ENCODE measurements at regions not wholly inside any gene's neighbourhood (a gene's known extent, or its start where the extent isn't known, plus 50 kb on each side); places are given as distances from the start of the nearest gene placed in this dataset.

DNA sequence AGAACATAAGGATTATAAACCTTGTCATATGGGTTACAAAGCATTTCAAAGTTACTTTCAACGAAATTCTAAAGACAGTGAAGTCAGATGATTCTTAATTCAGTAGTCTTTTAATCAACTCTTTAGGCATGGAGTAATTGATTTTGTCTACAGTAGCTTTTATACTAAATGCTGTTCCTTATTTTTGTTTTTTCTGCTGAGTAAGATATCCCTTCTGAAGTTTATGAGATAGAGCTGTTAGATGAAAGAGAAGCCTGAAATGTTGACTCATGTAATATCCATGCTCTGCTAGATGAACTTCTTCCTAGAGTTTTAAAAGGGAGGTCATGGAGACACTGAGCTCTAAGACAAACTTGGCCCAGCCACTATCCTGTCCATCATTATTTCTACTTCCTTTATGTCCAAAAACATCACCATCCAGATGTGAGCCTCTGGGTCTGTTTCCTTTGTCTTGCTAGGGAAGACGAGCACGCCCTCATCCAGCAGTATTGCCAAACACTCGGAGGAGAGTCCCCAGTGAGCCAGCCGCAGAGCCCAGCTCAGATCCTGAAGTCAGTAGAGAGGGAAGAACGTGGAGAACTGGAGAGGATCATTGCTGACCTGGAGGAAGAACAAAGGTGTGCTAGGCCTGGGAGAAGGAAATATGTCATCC lies 550.3 kb downstream of the UTRN start:
- Histone ChIP-seq H3K27ac (ENCODE audit: low read depth, low read length) (no peak overlapping the region), H2BK20ac (ENCODE audit: low read length) (no peak overlapping the region), H3K56ac (replicated peaks; ENCODE audit: insufficient read length, low read depth, low read length) (no peak overlapping the region), H3K18ac (ENCODE audit: extremely low read depth, low read length) (no peak overlapping the region), H2AFZ (ENCODE audit: low read length) (no peak overlapping the region), H3K4me3 (ENCODE audit: extremely low read depth in 1 of 4, insufficient read depth in 2 of 4, low read depth in 3 of 4, low read length in 4 of 4) (no peak overlapping the region), H3K23ac (ENCODE audit: insufficient read length) (no peak overlapping the region), H4K91ac (replicated peaks; ENCODE audit: insufficient read length, low read length) (no peak overlapping the region), H3K9ac (replicated peaks in 1 of 4; ENCODE audit: extremely low read depth in 1 of 4, low read depth in 3 of 4, low read length in 3 of 4) (no peak overlapping the region), H4K5ac (ENCODE audit: insufficient read length, low read depth, low read length) (no peak overlapping the region), H2BK120ac (replicated peaks; ENCODE audit: low read depth, low read length) (no peak overlapping the region), H2AK5ac (ENCODE audit: low read depth, low read length) (no peak overlapping the region), H2BK15ac (ENCODE audit: low read length) (no peak overlapping the region), H2BK5ac (ENCODE audit: low read depth, low read length) (no peak overlapping the region), H4K8ac (ENCODE audit: extremely low read depth, insufficient read depth, low read length) (no peak overlapping the region), H2BK12ac (ENCODE audit: low read depth, low read length) (no peak overlapping the region), H3K4me1 (replicated peaks in 1 of 4; ENCODE audit: control insufficient read depth in 3 of 4, insufficient read depth in 4 of 4, low read length in 3 of 4) (no peaks in the 10 kb centered on the region), H3K36me3 (ENCODE audit: control insufficient read depth in 2 of 4, insufficient read depth in 4 of 4, low read length in 3 of 4) (peaks cover 2 to 49% (median 14%) of the 10 kb centered on the region in 4 experiments; a peak in 5 of 8 replicates), H3K79me2 (ENCODE audit: control insufficient read depth in 1 of 2, insufficient read depth in 2 of 2, low read length in 2 of 2) (no peaks in the 10 kb centered on the region), H3K23me2 (ENCODE audit: low read depth, low read length) (no peaks in the 10 kb centered on the region), H3K27me3 (replicated peaks in 1 of 4; ENCODE audit: control insufficient read depth in 3 of 4, extremely low read depth in 1 of 4, insufficient read depth in 3 of 4, low read length in 3 of 4) (no peaks in the 10 kb centered on the region; a peak in 1 of 7 replicates), H3K14ac (ENCODE audit: insufficient read length) (no peak overlapping the region), H3K79me1 (ENCODE audit: low read depth, low read length) (no peaks in the 10 kb centered on the region), H4K20me1 (replicated peaks in 1 of 2; ENCODE audit: control insufficient read depth in 1 of 2, insufficient read depth in 2 of 2, low read length in 2 of 2) (no peaks in the 10 kb centered on the region), H3K4me2 (ENCODE audit: insufficient read depth in 1 of 2, low read depth in 2 of 2, low read length in 2 of 2) (no peak overlapping the region), H3K4ac (replicated peaks; ENCODE audit: insufficient read length, low read depth, low read length) (no peak overlapping the region), H3K9me3 (ENCODE audit: insufficient read depth in 2 of 2, low read depth in 1 of 2, low read length in 1 of 2) (no peaks in the 10 kb centered on the region)
- 81% methylated on average over 6 of the region's 6 CpGs; no CpG with 5 or more reads in 1 of the 2 experiments for WGBS, 2 experiments (ENCODE audit: extremely low coverage in 1 of 2, insufficient coverage in 1 of 2, insufficient read length in 1 of 2, insufficient replicate concordance in 2 of 2, low coverage in 1 of 2, low lambda C conversion rate in 2 of 2, missing lambda C conversion rate in 1 of 2)
- DNase-seq (ENCODE audit: low read depth in 1 of 2, low spot score in 2 of 2) = no peak
- ChIA-PET CTCF (ENCODE audit: partially characterized antibody) (interaction anchor here (0.5 kb wide), 1 partner anchor 275 kb away, joined by 4 read pairs; no protein-coding TSS in a partner anchor), POLR2A (ENCODE audit: partially characterized antibody) (interaction anchor here (0.6 kb wide), 1 partner anchor 1156 kb away, joined by 5 read pairs; no protein-coding TSS in a partner anchor)
- no peak for FAIRE-seq
- TF ChIP-seq KDM5A (IDR thresholded peaks at IDR 0.05; ENCODE audit: low read length) (no peak), RBBP5 (IDR thresholded peaks at IDR 0.05; ENCODE audit: borderline replicate concordance, low read depth, low read length) (no peak), ASH2L (IDR thresholded peaks at IDR 0.05; ENCODE audit: low read length) (no peak), SP2 (IDR thresholded peaks at IDR 0.05; ENCODE audit: low read length) (no peak), RXRA (IDR thresholded peaks at IDR 0.05; ENCODE audit: insufficient read depth, low read depth, low read length) (no peak), SIRT6 (IDR thresholded peaks at IDR 0.05; ENCODE audit: low read length) (no peak), SAP30 (IDR thresholded peaks at IDR 0.05; ENCODE audit: insufficient read depth, insufficient replicate concordance, low read length) (no peak), TBP (IDR thresholded peaks at IDR 0.05; ENCODE audit: low read depth, low read length) (no peak), EP300 (IDR thresholded peaks at IDR 0.05; ENCODE audit: borderline replicate concordance in 1 of 2, low read depth in 2 of 2, low read length in 2 of 2) (no peak), POLR2A (IDR thresholded peaks at IDR 0.05; ENCODE audit: control extremely low read depth in 1 of 2, low read depth in 2 of 2, low read length in 2 of 2) (no peak)

All from H1 (cell line).